ENCODE measurements at regions not wholly inside any gene's neighbourhood (a gene's known extent, or its start where the extent isn't known, plus 50 kb on each side); places are given as distances from the start of the nearest gene placed in this dataset.

DNA sequence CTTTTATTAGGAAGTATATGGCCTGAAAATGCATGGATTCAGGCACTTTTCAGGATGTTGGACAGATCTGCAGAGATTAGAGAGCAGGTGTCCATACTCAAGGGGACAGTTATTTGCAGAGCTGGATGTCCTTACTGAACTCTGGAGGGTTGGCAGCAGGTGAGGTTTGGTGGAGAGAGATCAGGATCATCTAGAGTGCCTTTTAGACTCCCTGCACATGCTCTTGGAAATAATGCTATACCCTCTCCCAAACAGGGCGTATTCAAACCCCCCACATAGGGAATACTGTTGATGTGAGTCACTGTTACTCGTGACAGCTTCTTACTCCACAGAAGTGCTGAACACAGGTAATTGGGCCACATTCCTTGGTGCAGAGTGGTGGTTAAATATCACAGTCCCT is 725.7 kb upstream of the SGCG start:
- DNase-seq = no peak

DNA sequence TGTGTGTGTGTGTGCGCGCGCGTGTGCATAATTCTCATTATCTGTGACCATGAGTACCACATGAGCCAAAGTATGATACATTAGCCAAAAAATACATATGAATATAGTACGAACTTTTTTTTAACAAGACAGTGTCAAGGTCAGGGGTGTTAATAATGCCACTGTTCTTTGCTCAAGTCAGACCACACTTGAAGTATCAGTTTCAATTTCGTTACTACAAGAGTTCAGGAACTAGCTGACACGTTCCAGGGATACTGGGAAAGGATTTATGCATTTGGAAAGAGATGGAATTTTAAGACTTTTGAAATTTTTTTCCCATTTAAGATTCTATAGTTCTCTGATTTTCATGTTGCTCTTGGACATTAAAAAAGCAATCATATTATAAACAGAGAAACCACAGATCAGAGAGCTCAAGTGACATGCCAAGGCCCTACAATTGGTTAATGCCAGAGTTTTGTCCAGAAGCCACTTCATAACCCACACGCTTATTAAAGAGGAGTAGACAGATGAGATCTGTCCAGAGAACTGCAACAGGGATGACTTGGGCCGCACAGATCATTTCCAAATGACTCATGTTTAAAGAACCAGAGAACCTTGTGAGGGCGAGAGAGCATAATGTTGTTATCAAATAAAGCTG is 718.8 kb upstream of the SGCG start:
- DNase-seq = no peak

DNA sequence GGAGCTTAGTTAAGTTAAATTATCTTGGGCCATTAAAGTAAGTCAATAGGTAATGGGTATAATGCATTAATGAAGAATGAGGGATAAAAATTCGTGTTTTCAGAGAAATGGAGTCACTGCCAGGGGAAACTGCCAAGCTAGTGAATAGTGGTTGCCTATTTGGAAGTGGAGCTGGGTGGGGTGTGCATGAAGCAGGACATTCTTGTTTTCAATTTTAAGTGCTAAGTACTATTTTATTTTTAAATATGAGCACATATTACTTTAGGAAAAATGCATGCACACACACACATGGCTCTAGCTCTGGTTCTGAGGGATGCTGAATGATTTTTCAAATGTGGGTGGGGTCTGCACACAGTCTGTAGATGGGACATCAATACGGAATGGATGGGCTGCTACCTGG is 717.7 kb upstream of the SGCG start:
- no peak for DNase-seq

DNA sequence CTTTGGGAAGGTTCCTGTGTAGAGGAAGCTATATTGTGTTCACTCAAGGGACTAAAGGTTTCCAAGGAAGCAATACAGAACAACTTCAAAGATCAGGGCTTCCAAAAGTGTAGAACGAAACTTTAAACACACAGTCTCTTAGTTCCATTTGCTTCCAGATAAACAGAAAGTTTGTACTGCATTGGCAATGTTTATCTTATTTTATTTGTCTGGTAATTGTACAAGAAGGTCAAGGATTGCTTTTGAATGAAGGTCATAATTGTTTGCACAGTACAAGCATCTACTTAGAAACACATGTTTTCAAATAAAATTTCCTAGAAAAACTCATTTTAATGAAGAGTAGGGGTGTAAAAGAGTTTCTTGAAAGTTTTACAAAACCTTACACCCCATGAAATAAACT is 712.7 kb upstream of the SGCG start:
- no peak for DNase-seq

DNA sequence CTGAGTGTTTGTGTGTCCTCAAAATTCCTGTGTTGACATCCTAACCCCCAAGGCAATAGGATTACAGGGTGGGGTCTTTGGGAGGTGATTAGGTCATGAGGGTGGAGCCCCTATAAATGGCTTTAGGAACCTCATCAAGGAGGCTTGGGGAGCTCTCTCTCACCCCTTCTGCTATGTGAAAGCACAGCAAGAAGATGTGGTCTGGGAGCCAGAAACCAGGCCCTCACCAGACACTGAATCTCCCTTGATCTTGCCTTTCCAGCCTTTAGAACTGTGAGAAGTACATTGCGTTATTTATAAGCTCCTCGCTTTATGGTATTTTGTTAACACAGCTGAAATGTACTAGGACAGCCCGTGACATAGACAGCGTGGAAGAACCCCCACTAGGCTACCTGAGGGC is 712.0 kb upstream of the SGCG start:
- DNase-seq = no peak

DNA sequence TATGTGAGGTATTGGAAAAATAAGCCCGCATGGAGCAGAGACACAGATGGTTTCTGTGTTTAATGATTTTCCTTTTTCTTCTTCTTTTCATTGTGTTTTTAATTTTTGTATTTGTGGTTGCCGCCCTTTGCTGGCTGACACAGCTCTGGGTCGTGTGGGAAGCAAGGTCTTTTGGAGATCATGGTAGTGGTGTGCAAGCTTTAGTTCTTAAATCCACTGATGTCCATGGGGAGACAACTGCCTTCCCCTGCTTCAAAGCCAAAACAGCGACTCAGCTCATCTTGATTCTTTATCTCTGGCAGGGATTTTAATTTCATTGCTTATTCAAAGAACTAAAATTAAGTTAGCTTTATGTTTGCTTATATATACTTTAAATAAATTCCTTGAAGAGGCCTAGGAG is 711.3 kb upstream of the SGCG start:
- no peak for DNase-seq

DNA sequence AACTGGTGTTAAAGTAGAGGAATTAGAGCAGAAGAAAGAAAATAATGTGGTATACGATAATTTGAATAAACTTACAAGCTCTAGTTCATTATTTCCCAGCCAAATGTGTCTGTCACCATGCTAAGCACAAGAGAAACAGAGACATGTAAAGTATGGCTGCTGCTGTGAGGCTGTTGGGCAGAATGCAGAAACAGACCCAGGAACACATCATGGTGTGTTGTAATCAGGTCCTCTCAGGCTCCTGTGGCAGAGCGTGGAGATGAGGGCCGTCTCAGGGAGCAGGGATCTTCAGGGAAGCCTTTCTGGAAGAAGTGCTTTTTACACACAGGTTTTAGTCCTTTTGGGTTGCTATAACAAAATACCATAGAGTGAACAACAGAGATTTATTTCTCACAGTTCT is 710.7 kb upstream of the SGCG start:
- DNase-seq = no peak

DNA sequence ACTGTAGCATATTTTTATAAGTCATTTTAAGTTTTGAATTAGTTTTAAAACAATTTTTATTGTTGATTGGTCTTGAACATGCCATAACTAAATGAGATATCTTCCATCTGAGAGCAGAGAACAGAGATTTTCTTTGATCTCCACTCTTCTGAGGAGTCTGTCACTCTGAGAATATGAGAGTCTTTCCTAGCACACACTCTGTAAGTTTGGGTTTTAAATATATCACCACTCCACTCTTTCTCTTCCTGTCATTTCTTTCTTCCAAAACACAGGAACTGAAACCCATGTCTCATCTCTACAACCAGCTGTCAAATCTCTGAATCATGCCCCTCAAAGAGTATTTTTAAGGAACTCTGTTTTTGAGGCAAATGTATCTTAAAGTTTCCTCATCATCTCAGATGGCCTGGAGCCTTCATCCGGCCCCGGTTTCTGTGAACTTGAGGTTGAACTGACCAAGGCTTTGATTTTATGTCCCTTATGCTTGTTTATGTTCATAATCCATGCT is 698.2 kb upstream of the SGCG start:
- no peak for DNase-seq

DNA sequence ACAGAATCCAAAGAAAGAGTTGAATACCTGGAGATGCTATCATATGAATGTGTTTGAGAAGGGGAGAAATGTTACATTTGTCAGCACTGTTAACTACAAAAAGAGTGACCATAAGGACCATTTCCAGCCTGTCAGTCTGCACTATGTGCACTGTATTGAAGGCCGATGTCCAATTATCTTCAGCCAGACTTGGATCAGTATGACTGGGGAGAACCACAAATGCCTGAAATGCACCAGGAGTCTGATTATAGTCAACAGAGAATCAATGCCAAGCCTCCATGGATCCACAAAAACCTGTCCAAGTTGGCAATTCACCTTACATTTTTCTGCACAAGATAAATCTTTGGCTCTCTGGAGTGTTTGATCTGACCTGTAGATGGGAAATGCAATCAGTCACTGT is 697.5 kb upstream of the SGCG start:
- DNase-seq = no peak

DNA sequence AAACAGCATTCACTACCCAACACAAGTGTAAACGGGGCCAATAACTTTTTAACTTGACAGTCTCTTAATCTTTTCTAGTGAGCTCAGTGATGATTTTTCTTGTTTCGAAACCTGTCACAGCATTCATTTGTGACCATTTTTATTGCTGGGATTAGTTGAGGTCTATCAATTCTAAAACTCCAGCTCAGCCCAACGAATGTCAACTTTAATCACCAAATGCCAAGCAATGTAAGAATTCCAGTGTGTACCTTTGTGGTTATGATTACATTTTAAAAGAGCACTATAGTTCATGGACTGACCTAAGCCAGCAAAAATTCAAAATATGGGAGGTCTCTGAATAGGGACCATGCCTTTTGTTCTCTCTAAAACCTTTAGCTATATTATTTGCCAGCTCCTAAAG is 694.3 kb upstream of the SGCG start:
- DNase-seq = no peak

DNA sequence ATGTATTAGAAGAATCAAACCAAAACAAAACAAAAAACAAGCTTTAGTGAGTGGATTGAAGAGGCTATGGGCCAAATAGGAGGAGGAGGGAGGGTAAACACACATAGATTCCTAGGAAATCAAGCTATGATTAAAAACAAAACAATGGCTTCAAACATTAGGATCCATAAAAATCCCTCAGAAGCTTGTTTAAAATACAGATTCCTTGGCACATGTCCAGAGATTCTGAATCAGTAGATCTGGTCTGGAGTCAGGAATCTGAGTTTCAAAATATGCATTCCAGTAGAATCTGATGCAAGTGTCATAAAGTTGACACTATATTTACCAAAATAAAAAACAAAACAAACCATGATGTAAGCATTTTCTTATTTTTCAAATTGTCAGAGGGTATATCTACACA is 692.8 kb upstream of the SGCG start:
- DNase-seq = no peak

DNA sequence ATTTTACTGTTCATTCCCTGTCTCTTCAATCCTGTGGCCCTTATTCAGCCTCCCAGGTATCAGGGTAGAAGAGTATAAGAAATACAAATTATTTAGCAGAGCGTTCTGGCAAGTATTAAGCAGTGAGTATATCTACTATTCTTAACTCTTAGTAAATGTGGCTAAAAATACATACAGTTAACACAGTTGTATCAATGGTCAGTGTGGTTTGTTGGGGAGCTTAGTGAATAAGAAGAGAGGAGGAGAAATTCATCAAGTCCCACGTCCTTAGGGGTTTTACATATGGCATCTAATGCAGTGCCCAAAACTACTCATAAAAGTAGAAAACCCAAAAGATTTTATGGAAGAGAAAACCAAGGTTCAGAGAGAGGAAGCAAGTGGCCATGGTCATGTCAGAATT is 691.0 kb upstream of the SGCG start:
- no peak for DNase-seq

DNA sequence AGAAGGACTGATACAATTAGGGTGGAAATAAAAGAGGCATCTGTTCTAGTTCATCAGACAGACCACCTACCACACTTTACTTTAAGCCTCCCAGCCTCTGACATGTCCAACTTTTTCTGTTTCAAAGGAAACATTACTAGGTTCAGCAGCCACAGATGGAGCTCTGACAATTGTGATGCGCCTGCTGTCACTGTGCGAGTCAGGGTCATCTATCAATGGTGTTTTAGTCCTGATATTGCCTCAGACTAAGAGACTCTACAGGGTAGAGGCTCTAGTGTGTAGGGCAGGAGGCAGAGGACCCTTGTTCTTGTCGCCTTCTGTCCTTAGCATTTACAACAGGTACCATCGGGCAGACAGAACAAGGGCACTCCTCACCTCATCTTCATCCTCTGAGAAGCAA is 685.0 kb upstream of the SGCG start:
- no peak for DNase-seq

DNA sequence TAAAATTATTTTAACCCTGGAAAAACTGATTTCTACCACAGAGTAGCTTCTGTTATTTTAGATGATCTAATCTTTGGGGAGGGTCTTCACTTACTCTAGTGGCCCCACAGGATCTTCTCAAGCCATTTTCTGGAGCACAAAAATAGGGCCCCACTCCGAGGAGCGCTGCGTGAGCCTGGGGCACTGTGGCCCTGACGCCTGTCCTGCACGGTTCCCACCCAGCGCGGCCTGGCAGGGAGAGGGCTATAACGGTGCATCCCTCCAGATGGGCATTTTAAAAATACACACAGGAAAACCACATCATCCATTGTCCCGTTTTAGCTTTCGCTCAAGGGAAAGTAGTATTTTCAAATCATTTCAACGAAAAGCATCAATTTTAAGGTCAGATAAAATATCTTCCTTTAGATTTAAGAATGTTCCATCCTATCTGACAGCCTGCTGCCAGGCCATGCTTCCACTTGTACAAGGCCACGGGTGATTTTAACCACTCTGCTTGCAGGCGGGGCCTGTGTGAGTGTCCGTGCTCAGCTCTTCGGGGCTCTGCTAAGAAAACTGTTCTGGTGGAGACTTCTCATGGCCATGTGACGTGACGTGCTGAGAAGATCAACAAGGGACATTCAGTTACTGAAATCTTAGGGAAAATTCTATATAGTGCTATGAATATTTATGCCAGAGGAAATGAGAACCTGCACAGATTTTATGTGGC is 683.8 kb upstream of the SGCG start:
- DNase-seq = no peak

DNA sequence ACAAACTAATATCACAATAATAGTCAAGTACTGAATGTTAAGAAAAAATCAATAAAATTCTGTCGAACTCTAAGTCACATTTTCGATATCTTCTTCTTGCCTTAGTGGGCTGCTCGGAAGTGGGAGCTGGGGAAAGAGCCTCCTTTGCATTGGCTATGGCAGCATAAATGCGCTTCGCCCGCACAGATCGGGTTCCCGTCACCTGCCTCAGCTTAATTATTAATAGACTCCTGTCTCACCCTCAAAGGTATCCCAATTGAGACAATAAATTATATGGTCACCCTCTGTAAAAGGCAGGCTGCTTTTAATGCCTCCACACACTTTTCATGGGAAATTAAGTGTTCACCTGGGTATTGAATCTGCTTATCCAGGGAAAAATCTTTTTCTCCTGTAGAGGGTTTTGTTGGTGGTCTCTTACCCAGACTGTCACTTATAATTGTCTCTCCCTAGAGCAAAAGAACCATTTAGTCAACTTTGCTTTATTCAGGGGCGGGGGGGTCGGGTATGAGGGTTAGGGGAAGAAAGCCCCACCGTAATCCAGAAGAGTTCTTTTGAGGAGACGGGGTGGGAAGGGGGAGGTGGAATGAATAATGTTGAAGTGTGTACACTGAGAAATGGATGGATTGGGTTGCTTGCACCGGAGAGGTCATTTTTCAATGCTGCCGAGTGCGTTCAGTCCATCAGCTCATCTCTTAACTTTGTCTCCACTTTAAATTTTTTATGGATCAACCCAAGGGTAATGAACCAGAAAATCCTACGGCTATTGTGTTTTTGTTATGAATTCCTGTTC is 682.6 kb upstream of the SGCG start:
- DNase-seq = no peak

DNA sequence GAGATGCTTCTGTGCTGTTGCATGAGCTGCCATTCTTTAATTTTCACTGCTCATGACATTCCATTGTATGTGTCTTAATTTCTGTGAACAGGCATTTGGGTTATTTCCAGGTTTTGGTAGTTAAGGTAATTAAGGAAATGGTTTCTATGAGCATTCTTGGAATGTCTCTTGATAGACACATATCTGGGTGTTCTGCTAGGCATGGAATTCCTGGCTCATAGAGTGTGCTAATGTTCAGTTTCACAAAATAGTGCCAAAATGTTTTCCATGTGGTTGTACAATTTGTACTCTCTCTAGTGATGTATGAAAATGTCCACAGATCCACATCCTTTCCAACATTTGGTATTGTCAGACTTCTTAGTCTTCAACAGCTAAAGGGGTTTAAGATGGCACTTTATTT is 680.9 kb upstream of the SGCG start:
- no peak for DNase-seq

DNA sequence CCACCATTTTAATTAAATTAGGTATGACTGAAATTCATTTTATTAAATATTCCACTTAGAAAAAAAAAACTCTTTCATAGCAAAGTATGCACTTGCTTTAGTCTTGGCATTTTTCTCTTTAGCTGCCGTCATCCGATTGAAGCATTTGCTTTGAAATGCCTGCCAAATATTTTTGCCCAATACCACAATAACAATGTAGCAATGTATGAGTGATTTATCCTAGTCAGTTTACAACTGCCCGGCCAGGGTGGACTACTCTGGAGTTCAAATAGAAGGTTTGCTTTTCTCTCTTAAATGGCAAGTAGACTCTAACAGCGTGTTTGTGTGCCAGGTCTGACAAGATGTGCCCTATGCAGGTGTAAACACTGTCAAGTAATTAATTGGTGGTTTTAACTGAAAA is 675.3 kb upstream of the SGCG start:
- no peak for DNase-seq

DNA sequence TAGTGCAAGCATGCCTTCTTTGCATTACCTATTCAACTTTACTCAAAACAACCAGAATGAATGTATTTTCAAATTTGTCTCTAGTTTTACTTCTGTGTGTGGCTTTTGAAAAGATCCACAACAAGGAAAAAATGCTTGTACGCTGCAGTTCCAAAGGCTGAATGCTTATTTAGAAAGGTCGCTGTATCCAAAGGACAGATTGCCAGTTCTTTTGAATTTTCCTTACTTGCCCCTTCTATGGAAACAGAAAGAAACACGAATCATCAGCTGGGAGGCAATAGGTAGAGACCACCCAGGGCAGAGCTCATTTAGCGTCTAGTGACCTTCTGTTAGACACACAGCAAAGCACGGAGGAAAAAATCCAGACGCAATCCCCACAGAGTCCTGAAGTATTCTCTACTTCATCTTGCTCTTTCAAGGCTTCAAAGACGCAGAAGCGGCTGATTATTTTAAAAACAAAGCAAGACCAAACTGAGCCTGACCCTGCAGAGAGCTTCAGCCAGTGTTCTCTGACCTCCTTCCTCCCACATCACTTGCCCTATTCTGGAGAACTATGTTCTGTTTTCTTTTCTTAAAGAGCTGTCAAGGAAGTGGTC is 674.6 kb upstream of the SGCG start:
- DNase-seq = no peak

DNA sequence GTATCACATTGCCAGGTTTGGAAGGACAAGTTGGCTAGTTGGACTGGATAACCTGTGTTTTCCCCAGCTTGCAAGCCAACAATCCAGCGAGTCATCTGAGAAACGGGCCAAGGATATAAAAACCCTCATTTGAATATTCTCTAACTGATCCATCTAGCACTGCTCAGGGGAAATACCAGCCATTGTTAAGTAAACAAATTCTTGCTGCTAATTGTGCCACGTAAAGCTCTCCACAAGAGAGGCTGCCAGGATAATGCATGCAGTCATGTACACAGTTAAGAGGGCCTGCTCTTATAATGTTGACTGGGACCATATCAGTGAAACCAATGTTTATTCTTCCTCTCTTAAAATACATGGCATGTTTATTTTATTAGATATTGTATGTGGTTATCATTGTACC is 663.2 kb upstream of the SGCG start:
- no peak for DNase-seq

DNA sequence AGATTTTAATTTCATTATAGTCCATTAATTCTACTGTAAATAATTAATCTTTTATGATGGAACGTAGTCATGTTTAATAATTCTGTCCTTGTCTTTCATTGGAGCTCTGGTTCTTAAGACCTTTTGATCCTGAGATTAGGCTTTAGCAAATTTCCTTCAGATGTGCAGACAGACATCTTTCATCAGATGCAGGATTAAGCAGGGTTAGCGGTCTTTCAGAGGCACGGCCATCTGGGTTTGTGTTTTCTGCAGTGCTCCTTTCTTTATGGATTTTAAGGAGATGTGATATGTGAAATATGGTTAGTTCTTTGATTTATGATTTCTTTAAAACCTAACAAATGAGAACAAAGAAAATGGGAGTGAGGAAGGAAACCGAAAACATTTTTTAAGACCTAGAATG is 643.9 kb upstream of the SGCG start:
- peak; percentile 50 for DNase-seq

DNA sequence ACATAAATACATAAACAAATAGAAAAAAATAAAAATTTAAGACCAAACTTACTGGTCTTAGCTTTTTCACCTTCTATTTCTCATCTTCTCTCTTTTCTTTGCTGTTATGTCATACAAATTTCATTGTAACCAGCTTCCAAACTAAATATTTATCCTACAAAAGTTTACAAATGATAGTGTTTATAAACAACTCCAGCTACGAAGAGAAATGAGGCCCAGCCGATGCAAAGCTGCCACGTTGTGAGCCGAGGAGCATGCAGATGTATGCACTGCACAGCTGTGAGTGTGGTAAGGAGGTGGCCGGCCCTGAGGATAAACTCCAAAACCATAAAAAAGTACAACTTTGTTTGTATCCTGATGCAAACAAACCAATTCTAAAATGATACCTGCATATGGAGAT is 642.4 kb upstream of the SGCG start:
- no peak for DNase-seq

DNA sequence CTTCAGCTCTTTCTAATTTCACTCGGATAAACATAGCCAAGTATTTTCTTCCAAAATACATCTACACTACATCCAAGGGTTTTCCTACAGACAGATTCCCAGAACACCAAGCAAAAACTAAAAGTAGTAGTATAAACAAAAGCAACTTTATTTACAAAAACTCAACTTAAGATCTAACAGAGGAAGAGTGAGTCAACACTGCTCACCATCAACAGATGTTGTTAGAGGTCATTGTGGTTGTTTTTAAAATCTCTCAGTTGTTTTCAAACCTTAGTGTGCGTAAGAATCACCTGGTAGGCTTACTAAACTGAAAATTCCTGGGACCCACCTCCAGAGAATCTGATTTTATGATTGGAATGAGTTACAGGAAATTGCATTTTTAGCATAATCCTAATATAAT is 631.7 kb upstream of the SGCG start:
- DNase-seq = no peak

DNA sequence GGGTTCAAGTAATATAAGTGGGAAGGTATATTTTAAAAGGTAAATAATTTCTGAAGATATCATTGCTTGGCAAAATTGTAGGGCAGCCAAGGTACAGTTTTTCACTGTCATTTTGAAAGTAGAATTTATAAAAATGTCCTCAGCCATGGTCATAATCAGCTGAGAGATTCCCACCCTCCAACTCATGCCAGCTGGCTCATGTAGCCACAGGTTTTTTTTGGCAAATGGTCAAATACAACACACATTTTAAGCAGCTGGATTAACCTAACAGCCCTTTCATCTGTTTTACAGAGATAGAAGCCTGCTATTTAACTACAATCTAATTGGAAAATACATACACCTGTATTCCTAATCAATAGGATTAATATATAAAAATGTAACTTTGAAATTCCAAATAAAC is 619.2 kb upstream of the SGCG start:
- DNase-seq = peak; percentile 43

DNA sequence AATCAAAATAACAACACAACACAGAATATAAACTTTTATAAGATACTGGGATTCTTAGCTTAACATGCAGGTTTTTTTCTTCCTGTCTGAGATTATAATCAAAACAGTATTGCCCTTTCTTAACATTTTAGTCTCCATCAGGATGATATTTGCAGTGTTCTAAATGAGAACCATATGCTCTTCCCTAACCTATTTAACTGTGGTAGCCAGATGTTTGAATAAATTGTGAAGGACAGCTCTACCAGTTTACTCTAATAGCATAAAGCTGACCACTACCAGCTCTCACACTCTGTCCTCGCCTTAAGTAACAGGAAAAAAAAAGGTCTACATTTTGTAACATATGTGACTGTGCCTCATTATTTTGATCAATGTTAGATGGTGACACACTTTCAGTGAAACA is 618.7 kb upstream of the SGCG start:
- DNase-seq = no peak
